HEK293 (cell line): ENCODE measurements at regions not wholly inside any gene's neighbourhood (a gene's known extent, or its start where the extent isn't known, plus 50 kb on each side); places are given as distances from the start of the nearest gene placed in this dataset.

Source experiments
- TF ChIP-seq, protein P1 (sequence below): IDR thresholded peaks from 2 replicates; pipeline ENCODE4 v1.6.1; 2011; ENCODE audit warnings: mild to moderate bottlenecking, low read depth, low read length, borderline replicate concordance
- TF ChIP-seq, protein P2 (sequence below): fragments of 450-650 bp; formaldehyde crosslinking; IDR thresholded peaks from 2 replicates; pipeline ENCODE4 v1.5.1; 2016; ENCODE audit warnings: missing biosample characterization, missing genetic modification characterization

GRCh38 chr3:25901796-25902195 is 111.9 kb downstream of the OXSM start:
- TF ChIP-seq, protein P1, sequence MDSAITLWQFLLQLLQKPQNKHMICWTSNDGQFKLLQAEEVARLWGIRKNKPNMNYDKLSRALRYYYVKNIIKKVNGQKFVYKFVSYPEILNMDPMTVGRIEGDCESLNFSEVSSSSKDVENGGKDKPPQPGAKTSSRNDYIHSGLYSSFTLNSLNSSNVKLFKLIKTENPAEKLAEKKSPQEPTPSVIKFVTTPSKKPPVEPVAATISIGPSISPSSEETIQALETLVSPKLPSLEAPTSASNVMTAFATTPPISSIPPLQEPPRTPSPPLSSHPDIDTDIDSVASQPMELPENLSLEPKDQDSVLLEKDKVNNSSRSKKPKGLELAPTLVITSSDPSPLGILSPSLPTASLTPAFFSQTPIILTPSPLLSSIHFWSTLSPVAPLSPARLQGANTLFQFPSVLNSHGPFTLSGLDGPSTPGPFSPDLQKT = no peak
- TF ChIP-seq, protein P2, sequence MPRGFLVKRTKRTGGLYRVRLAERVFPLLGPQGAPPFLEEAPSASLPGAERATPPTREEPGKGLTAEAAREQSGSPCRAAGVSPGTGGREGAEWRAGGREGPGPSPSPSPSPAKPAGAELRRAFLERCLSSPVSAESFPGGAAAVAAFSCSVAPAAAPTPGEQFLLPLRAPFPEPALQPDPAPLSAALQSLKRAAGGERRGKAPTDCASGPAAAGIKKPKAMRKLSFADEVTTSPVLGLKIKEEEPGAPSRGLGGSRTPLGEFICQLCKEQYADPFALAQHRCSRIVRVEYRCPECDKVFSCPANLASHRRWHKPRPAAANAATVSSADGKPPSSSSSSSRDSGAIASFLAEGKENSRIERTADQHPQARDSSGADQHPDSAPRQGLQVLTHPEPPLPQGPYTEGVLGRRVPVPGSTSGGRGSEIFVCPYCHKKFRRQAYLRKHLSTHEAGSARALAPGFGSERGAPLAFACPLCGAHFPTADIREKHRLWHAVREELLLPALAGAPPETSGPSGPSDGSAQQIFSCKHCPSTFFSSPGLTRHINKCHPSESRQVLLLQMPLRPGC = no peak
